ENCODE measurements at regions not wholly inside any gene's neighbourhood (a gene's known extent, or its start where the extent isn't known, plus 50 kb on each side); places are given as distances from the start of the nearest gene placed in this dataset.

GRCh38 chr14:94936401-94936892 lies 166.5 kb upstream of the GSC start:
- DNase-seq (ENCODE audit: low read depth, low spot score) (no peak), FAIRE-seq (no peak)

GRCh38 chr14:94935706-94936300 lies 165.9 kb upstream of the GSC start:
- DNase-seq (ENCODE audit: low read depth, low spot score) (no peak), FAIRE-seq (no peak)
- H4K20me1 ChIP-seq (ENCODE audit: control insufficient read depth, extremely low read depth, insufficient read depth, low read length) = no peaks in the 10 kb centered on the region
- no peaks in the 10 kb centered on the region for H3K79me2 ChIP-seq (ENCODE audit: control insufficient read depth, insufficient read depth, low read length)
- dilution Hi-C loops (cut with MboI; ENCODE audit: extremely low pct_ligation_motif_present, low sequenced_read_pairs) = no loop called here
- TF ChIP-seq, protein P1, sequence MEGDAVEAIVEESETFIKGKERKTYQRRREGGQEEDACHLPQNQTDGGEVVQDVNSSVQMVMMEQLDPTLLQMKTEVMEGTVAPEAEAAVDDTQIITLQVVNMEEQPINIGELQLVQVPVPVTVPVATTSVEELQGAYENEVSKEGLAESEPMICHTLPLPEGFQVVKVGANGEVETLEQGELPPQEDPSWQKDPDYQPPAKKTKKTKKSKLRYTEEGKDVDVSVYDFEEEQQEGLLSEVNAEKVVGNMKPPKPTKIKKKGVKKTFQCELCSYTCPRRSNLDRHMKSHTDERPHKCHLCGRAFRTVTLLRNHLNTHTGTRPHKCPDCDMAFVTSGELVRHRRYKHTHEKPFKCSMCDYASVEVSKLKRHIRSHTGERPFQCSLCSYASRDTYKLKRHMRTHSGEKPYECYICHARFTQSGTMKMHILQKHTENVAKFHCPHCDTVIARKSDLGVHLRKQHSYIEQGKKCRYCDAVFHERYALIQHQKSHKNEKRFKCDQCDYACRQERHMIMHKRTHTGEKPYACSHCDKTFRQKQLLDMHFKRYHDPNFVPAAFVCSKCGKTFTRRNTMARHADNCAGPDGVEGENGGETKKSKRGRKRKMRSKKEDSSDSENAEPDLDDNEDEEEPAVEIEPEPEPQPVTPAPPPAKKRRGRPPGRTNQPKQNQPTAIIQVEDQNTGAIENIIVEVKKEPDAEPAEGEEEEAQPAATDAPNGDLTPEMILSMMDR (optimal IDR thresholded peaks at IDR 0.05 in 1 of 3, IDR thresholded peaks at IDR 0.05 in 1 of 3, conservative IDR thresholded peaks at IDR 0.05 in 1 of 3; ENCODE audit: extremely low read depth in 1 of 3, insufficient read depth in 2 of 3, low read length in 3 of 3) = no peak
- no peak for TF ChIP-seq EZH2 (IDR thresholded peaks at IDR 0.05; ENCODE audit: low read length)
- H3K4me1 ChIP-seq (ENCODE audit: control insufficient read depth, extremely low read depth, insufficient read depth, low read length) = no peaks in the 10 kb centered on the region
- no peak overlapping the region for H3K9ac ChIP-seq (ENCODE audit: control insufficient read depth, extremely low read depth, insufficient read depth, low read length)
- H3K27me3 ChIP-seq (ENCODE audit: control insufficient read depth, extremely low read depth, insufficient read depth, low read length) = no peaks in the 10 kb centered on the region
- H3K9me3 ChIP-seq (ENCODE audit: control insufficient read depth, low read depth, low read length) = peaks cover 3% of the 10 kb centered on the region
- no peak overlapping the region for H3K4me3 ChIP-seq (ENCODE audit: control insufficient read depth in 2 of 3, extremely low read depth in 1 of 3, insufficient read depth in 2 of 3, low read depth in 1 of 3, low read length in 3 of 3)
- no peaks in the 10 kb centered on the region for H3K9me1 ChIP-seq (ENCODE audit: control insufficient read depth, extremely low read depth, insufficient read depth, low read length)
- no peak overlapping the region for H3K27ac ChIP-seq (ENCODE audit: control insufficient read depth, insufficient read depth, low read length)
- H3K4me2 ChIP-seq (ENCODE audit: control insufficient read depth, extremely low read depth, insufficient read depth, low read depth, low read length) = no peak overlapping the region
- H2AFZ ChIP-seq (ENCODE audit: control insufficient read depth, low read length) = no peak overlapping the region
- H3K36me3 ChIP-seq (ENCODE audit: control insufficient read depth in 2 of 2, extremely low read depth in 1 of 2, insufficient read depth in 2 of 2, low read length in 2 of 2) = no peaks in the 10 kb centered on the region

More at GRCh38 chr14:94936401-94936892, 166.5 kb upstream of the GSC start:
- Histone ChIP-seq H3K4me3 (ENCODE audit: control insufficient read depth in 2 of 3, extremely low read depth in 1 of 3, insufficient read depth in 2 of 3, low read depth in 1 of 3, low read length in 3 of 3) (no peak overlapping the region), H2AFZ (ENCODE audit: control insufficient read depth, low read length) (no peak overlapping the region), H3K9me1 (ENCODE audit: control insufficient read depth, extremely low read depth, insufficient read depth, low read length) (no peaks in the 10 kb centered on the region), H3K36me3 (ENCODE audit: control insufficient read depth in 2 of 2, extremely low read depth in 1 of 2, insufficient read depth in 2 of 2, low read length in 2 of 2) (no peaks in the 10 kb centered on the region), H3K4me1 (ENCODE audit: control insufficient read depth, extremely low read depth, insufficient read depth, low read length) (no peaks in the 10 kb centered on the region), H3K27ac (ENCODE audit: control insufficient read depth, insufficient read depth, low read length) (no peak overlapping the region), H3K9ac (ENCODE audit: control insufficient read depth, extremely low read depth, insufficient read depth, low read length) (no peak overlapping the region), H3K79me2 (ENCODE audit: control insufficient read depth, insufficient read depth, low read length) (no peaks in the 10 kb centered on the region), H3K9me3 (ENCODE audit: control insufficient read depth, low read depth, low read length) (peaks cover 3% of the 10 kb centered on the region), H3K4me2 (ENCODE audit: control insufficient read depth, extremely low read depth, insufficient read depth, low read depth, low read length) (no peak overlapping the region), H3K27me3 (ENCODE audit: control insufficient read depth, extremely low read depth, insufficient read depth, low read length) (no peaks in the 10 kb centered on the region), H4K20me1 (ENCODE audit: control insufficient read depth, extremely low read depth, insufficient read depth, low read length) (no peaks in the 10 kb centered on the region)
- TF ChIP-seq EZH2 (IDR thresholded peaks at IDR 0.05; ENCODE audit: low read length) = no peak
- TF ChIP-seq, protein P1 (optimal IDR thresholded peaks at IDR 0.05 in 1 of 3, IDR thresholded peaks at IDR 0.05 in 1 of 3, conservative IDR thresholded peaks at IDR 0.05 in 1 of 3; ENCODE audit: extremely low read depth in 1 of 3, insufficient read depth in 2 of 3, low read length in 3 of 3) = no peak
- dilution Hi-C loops (cut with MboI; ENCODE audit: extremely low pct_ligation_motif_present, low sequenced_read_pairs) = no loop called here

All from keratinocyte (primary cell).